ENCODE measurements at regions not wholly inside any gene's neighbourhood (a gene's known extent, or its start where the extent isn't known, plus 50 kb on each side); places are given as distances from the start of the nearest gene placed in this dataset.

GRCh38 chr10:29949411-29950011, 109.9 kb downstream of the JCAD start (continued):
- no peak for TF ChIP-seq SRF (IDR thresholded peaks at IDR 0.05; ENCODE audit: low read depth in 2 of 2, low read length in 2 of 2)
- no peak for TF ChIP-seq ZNF207 (IDR thresholded peaks at IDR 0.05; ENCODE audit: borderline replicate concordance)
- no peak for TF ChIP-seq IRF4 (IDR thresholded peaks at IDR 0.05; ENCODE audit: low read depth, low read length)
- no peak for TF ChIP-seq KAT2A (conservative IDR thresholded peaks at IDR 0.05; ENCODE audit: control insufficient read depth, low read depth, low read length)
- no peak for TF ChIP-seq PBX3 (IDR thresholded peaks at IDR 0.05; ENCODE audit: insufficient replicate concordance, low read depth, low read length)
- TF ChIP-seq CBX5 (IDR thresholded peaks at IDR 0.05; ENCODE audit: low read depth), result no peak

DNA sequence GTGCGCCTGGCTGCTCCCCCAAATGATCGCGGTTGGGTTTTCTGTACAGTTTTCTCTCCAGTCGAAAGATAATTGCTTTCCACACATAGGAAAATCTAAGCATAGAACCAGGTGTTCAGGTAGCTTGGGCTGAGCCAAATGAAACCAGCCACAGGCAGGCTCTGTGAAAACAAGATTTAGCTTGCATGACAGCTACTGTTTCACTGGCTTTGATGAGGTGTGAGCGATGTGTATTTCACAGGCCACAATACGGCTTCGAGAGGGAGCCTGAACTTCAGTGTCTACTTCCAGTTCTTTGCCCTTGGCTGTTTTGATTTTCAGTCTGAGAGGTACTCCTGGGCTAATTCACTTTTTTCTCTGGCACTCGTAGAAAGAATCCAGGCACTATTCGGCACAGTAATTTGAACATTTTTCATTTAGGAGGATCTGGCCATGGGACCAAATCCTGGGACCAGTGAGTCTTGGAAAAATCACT, 110.5 kb downstream of the JCAD start:
- POLR2A ChIA-PET, result no interaction called here
- Histone ChIP-seq H3K4me2 (ENCODE audit: control insufficient read depth, insufficient read depth) (no peak overlapping the region), H3K27me3 (replicated peaks in 1 of 2; ENCODE audit: control insufficient read depth in 2 of 2, insufficient read depth in 2 of 2, low read length in 1 of 2) (no peaks in the 10 kb centered on the region), H2AFZ (ENCODE audit: control insufficient read depth, low read depth, low read length) (no peak overlapping the region), H3K79me2 (ENCODE audit: control insufficient read depth, insufficient read depth, low read length) (no peaks in the 10 kb centered on the region), H3K9me3 (replicated peaks; ENCODE audit: control insufficient read depth, insufficient read depth, low read length) (no peaks in the 10 kb centered on the region), H3K4me3 (no peak overlapping the region), H3K36me3 (ENCODE audit: control insufficient read depth in 2 of 2, insufficient read depth in 2 of 2, low read length in 1 of 2) (no peaks in the 10 kb centered on the region), H3K27ac (ENCODE audit: control insufficient read depth, insufficient read depth) (no peak overlapping the region), H3K4me1 (ENCODE audit: control insufficient read depth, insufficient read depth, low read length) (no peaks in the 10 kb centered on the region), H3K9ac (ENCODE audit: control insufficient read depth, insufficient read depth, low read length) (no peak overlapping the region), H4K20me1 (ENCODE audit: control insufficient read depth, insufficient read depth) (no peaks in the 10 kb centered on the region)
- no TSS peak for BruUV-seq (replicated peaks)
- RAD21 ChIA-PET (ENCODE audit: unreplicated experiment), result no interaction called here
- CTCF ChIA-PET, result no interaction called here
- in situ Hi-C loops (cut with MboI) (no loop called here), intact Hi-C loops (cut with micrococcal nuclease; ENCODE audit: unreplicated experiment) (no loop called here)
- FAIRE-seq, result no peak
- 68% methylated on average over 9 of the region's 9 CpGs for WGBS (ENCODE audit: insufficient coverage, insufficient replicate concordance, low lambda C conversion rate, missing lambda C conversion rate)
- TF ChIP-seq, protein P1, sequence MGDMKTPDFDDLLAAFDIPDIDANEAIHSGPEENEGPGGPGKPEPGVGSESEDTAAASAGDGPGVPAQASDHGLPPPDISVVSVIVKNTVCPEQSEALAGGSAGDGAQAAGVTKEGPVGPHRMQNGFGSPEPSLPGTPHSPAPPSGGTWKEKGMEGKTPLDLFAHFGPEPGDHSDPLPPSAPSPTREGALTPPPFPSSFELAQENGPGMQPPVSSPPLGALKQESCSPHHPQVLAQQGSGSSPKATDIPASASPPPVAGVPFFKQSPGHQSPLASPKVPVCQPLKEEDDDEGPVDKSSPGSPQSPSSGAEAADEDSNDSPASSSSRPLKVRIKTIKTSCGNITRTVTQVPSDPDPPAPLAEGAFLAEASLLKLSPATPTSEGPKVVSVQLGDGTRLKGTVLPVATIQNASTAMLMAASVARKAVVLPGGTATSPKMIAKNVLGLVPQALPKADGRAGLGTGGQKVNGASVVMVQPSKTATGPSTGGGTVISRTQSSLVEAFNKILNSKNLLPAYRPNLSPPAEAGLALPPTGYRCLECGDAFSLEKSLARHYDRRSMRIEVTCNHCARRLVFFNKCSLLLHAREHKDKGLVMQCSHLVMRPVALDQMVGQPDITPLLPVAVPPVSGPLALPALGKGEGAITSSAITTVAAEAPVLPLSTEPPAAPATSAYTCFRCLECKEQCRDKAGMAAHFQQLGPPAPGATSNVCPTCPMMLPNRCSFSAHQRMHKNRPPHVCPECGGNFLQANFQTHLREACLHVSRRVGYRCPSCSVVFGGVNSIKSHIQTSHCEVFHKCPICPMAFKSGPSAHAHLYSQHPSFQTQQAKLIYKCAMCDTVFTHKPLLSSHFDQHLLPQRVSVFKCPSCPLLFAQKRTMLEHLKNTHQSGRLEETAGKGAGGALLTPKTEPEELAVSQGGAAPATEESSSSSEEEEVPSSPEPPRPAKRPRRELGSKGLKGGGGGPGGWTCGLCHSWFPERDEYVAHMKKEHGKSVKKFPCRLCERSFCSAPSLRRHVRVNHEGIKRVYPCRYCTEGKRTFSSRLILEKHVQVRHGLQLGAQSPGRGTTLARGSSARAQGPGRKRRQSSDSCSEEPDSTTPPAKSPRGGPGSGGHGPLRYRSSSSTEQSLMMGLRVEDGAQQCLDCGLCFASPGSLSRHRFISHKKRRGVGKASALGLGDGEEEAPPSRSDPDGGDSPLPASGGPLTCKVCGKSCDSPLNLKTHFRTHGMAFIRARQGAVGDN (IDR thresholded peaks at IDR 0.05), result no peak
- TF ChIP-seq IRF4 (IDR thresholded peaks at IDR 0.05; ENCODE audit: low read depth, low read length), result 0 out of 2 replicates have a peak, but pooled peaks have one; percentile 25
- 0 out of 2 replicates have a peak, but pooled peaks have one; percentile 7 for TF ChIP-seq RUNX3 (IDR thresholded peaks at IDR 0.05; ENCODE audit: low read length)
- TF ChIP-seq ETV6 (conservative IDR thresholded peaks at IDR 0.05 in 1 of 2, IDR thresholded peaks at IDR 0.05 in 1 of 2; ENCODE audit: borderline replicate concordance in 1 of 2, low read depth in 1 of 2), result no peak
- SMC1A ChIA-PET (ENCODE audit: uncharacterized antibody, unreplicated experiment), result no interaction called here
- DNase-seq (ENCODE audit: low read depth, low spot score), result no peak
- peak; percentile 91 for ATAC-seq
